Progenitor cell of endocrine pancreas (in vitro differentiated cells): ENCODE measurements at regions not wholly inside any gene's neighbourhood (a gene's known extent, or its start where the extent isn't known, plus 50 kb on each side); places are given as distances from the start of the nearest gene placed in this dataset.

ENCODE experiments used
- DNase-seq: peaks from one replicate; pipeline ENCODE4 v3.0.0; 2021; ENCODE audit warnings: low spot score; ENCODE audit not compliant: unreplicated experiment
- H3K27ac Mint-ChIP-seq: 2 replicates; pipeline ENCODE4 v1.8.0; 2021; ENCODE audit warnings: mild to moderate bottlenecking, moderate library complexity, mixed read lengths
- H3K27me3 Mint-ChIP-seq: 2 replicates; pipeline ENCODE4 v1.8.0; 2021; ENCODE audit warnings: mixed read lengths
- H3K36me3 Mint-ChIP-seq: 2 replicates; pipeline ENCODE4 v1.8.0; 2022; ENCODE audit warnings: mixed read lengths; ENCODE audit not compliant: insufficient read depth
- H3K4me1 Mint-ChIP-seq: 2 replicates; pipeline ENCODE4 v1.8.0; 2021; ENCODE audit warnings: low read depth, mixed read lengths
- H3K4me3 Mint-ChIP-seq: 2 replicates; pipeline ENCODE4 v1.8.0; 2021; ENCODE audit warnings: low read depth, mild to moderate bottlenecking, moderate library complexity, mixed read lengths
- H3K9me3 Mint-ChIP-seq: 2 replicates; pipeline ENCODE4 v1.8.0; 2021; ENCODE audit warnings: low read depth, mixed read lengths
- TF ChIP-seq, protein P1 (sequence below): fragments of 200-600 bp; sonication (generic); IDR thresholded peaks from one replicate; pipeline ENCODE4 v1.5.0; 2021; ENCODE audit warnings: antibody characterized with exemption, mild to moderate bottlenecking; ENCODE audit not compliant: unreplicated experiment

DNA sequence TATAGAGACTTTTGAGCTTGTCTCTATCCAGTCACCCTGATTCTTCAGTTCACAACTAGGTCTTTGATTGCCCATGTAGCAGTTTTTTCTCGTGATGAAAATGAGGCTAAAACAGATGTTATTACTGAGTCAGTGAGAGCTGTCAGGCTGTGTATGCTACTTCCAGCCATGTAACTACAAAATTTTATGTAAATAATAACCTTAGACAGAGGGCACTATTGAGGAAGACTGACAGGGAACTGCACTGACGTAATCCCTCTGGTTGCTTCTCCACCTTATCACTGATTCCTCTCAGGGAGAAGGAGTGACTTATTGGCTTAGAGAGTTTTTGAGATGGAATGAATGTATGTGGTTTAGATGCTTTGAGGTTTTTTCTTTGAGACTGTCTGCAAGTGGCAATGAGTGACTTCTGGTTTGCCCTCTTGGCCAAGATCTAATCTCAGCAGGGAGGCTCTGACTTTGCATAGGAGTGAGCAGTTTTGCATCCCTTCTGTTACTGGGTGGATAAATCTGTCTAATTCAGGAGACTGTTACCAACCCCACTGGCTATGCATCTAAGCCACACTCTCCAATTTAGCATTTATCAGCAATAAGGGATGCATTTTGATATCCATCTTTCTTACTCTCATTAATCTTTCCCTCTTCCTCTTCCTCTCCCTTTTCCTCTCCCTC lies 555.2 kb upstream of the FANCL start:
- Mint-ChIP-seq H3K9me3 (no peaks in the 10 kb centered on the region), H3K27me3 (no peaks in the 10 kb centered on the region), H3K4me1 (no peaks in the 10 kb centered on the region), H3K36me3 (no peaks in the 10 kb centered on the region), H3K27ac (no peak overlapping the region), H3K4me3 (no peak overlapping the region)
- TF ChIP-seq, protein P1, sequence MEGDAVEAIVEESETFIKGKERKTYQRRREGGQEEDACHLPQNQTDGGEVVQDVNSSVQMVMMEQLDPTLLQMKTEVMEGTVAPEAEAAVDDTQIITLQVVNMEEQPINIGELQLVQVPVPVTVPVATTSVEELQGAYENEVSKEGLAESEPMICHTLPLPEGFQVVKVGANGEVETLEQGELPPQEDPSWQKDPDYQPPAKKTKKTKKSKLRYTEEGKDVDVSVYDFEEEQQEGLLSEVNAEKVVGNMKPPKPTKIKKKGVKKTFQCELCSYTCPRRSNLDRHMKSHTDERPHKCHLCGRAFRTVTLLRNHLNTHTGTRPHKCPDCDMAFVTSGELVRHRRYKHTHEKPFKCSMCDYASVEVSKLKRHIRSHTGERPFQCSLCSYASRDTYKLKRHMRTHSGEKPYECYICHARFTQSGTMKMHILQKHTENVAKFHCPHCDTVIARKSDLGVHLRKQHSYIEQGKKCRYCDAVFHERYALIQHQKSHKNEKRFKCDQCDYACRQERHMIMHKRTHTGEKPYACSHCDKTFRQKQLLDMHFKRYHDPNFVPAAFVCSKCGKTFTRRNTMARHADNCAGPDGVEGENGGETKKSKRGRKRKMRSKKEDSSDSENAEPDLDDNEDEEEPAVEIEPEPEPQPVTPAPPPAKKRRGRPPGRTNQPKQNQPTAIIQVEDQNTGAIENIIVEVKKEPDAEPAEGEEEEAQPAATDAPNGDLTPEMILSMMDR = no peak
- DNase-seq = no peak

DNA sequence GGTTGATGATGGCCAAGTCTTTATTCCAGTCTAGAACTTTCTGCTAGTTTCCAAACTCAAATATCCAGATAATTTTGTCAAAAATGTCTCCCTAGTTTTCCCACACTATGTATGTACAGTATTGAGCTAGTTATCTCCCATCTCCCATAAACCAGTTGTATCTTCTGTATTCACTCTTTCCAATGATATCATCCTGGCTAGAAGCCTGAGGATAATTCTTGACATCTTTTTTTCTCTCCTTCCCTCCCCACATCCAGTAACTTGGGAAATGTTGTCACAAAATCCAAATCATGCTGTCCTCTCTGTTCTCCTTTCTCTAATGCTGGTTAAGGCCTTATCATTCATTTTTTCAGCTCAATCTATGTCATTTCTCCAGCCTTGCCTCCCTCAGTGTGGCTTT lies 553.8 kb upstream of the FANCL start:
- no peak for DNase-seq
- no peaks in the 10 kb centered on the region for H3K9me3 Mint-ChIP-seq
- no peaks in the 10 kb centered on the region for H3K27me3 Mint-ChIP-seq
- no peaks in the 10 kb centered on the region for H3K36me3 Mint-ChIP-seq
- H3K4me1 Mint-ChIP-seq = no peaks in the 10 kb centered on the region
- TF ChIP-seq, protein P1 = no peak
- no peak overlapping the region for H3K4me3 Mint-ChIP-seq
- H3K27ac Mint-ChIP-seq = no peak overlapping the region

DNA sequence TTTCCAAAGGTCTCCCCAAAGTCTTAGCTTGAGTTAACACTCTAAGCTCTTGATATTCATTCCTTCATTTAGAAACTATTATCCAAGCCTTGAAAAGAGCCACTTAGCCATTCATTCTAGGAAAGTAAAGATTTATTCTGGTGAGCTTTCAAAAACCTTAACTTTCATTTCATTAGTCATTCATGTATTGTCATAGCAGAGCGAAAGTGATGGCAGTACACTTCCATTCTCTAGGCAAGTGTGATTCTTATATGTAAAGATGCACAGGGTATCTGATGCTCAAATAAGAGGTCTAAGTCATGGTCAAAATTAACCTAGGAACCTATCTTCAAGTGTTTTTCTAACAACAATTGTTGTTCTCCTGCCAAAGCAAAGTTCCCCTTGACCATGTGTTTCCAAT lies 553.0 kb upstream of the FANCL start:
- TF ChIP-seq, protein P1 = no peak
- DNase-seq = no peak
- Mint-ChIP-seq H3K27ac (no peak overlapping the region), H3K4me3 (no peak overlapping the region), H3K9me3 (no peaks in the 10 kb centered on the region), H3K27me3 (no peaks in the 10 kb centered on the region), H3K36me3 (no peaks in the 10 kb centered on the region), H3K4me1 (no peaks in the 10 kb centered on the region)

GRCh38 chr2:58788402-58788801 lies 547.3 kb upstream of the FANCL start:
- Mint-ChIP-seq H3K27me3 (no peaks in the 10 kb centered on the region), H3K9me3 (no peaks in the 10 kb centered on the region), H3K27ac (no peak overlapping the region), H3K4me3 (no peak overlapping the region), H3K4me1 (no peaks in the 10 kb centered on the region), H3K36me3 (no peaks in the 10 kb centered on the region)
- TF ChIP-seq, protein P1 = no peak
- DNase-seq = no peak

GRCh38 chr2:58770846-58771245 lies 529.7 kb upstream of the FANCL start:
- H3K4me3 Mint-ChIP-seq = no peak overlapping the region
- no peak overlapping the region for H3K27ac Mint-ChIP-seq

More at GRCh38 chr2:58770846-58771245, 529.7 kb upstream of the FANCL start:
- TF ChIP-seq, protein P1 = no peak
- Mint-ChIP-seq H3K36me3 (no peaks in the 10 kb centered on the region), H3K27me3 (no peaks in the 10 kb centered on the region), H3K4me1 (peaks cover 11% of the 10 kb centered on the region), H3K9me3 (no peaks in the 10 kb centered on the region)
- no peak for DNase-seq
